ENCODE measurements at regions not wholly inside any gene's neighbourhood (a gene's known extent, or its start where the extent isn't known, plus 50 kb on each side); places are given as distances from the start of the nearest gene placed in this dataset.
"Not testable (repeated sequence)": the region's sequence is repeated elsewhere in the genome, so short reads cannot be mapped to it uniquely, and the experiment has no call there.

- H3K27me3 ChIP-seq (ENCODE audit: control insufficient read depth, insufficient read depth, low read length), result no peaks in the 10 kb centered on the region
- no peak for DNase-seq (ENCODE audit: low read depth)
- H3K36me3 ChIP-seq (ENCODE audit: control insufficient read depth, insufficient read depth, low read length), result no peaks in the 10 kb centered on the region
- H3K4me3 ChIP-seq (ENCODE audit: low read depth, low read length), result no peak overlapping the region
- no peak for TF ChIP-seq CTCF (IDR thresholded peaks at IDR 0.05; ENCODE audit: insufficient read depth, low read length, poor library complexity, severe bottlenecking)
Measured at GRCh38 chr7:93690021-93690420, 115.5 kb upstream of the CALCR start.

- Histone ChIP-seq H3K4me3 (ENCODE audit: low read depth, low read length) (no peak overlapping the region), H3K36me3 (ENCODE audit: control insufficient read depth, insufficient read depth, low read length) (no peaks in the 10 kb centered on the region), H3K27me3 (ENCODE audit: control insufficient read depth, insufficient read depth, low read length) (no peaks in the 10 kb centered on the region)
- no peak for TF ChIP-seq CTCF (IDR thresholded peaks at IDR 0.05; ENCODE audit: insufficient read depth, low read length, poor library complexity, severe bottlenecking)
- no peak for DNase-seq (ENCODE audit: low read depth)
Measured at GRCh38 chr7:93678185-93678584, 103.7 kb upstream of the CALCR start.

GRCh38 chr7:93663561-93664299 lies 89.2 kb upstream of the CALCR start:
- Histone ChIP-seq H3K4me3 (ENCODE audit: low read depth, low read length) (no peak overlapping the region), H3K27me3 (ENCODE audit: control insufficient read depth, insufficient read depth, low read length) (no peaks in the 10 kb centered on the region), H3K36me3 (ENCODE audit: control insufficient read depth, insufficient read depth, low read length) (no peaks in the 10 kb centered on the region)
- no peak for TF ChIP-seq CTCF (IDR thresholded peaks at IDR 0.05; ENCODE audit: insufficient read depth, low read length, poor library complexity, severe bottlenecking)
- DNase-seq (ENCODE audit: low read depth), result no peak

DNA sequence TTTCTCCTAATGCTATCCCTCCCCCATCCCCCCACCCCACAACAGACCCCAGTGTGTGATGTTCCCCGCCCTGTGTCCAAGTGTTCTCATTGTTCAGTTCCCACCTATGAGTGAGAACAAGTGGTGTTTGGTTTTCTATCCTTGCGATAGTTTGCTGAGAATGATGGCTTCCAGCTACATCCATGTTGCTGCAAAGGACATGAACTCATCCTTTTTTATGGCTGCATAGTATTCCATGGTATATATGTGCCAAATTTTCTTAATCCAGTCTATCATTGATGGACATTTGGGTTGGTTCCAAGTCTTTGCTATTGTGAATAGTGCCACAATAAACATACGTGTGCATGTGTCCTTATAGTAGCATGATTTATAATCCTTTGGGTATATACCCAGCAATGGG lies 83.6 kb upstream of the CALCR start:
- H3K36me3 ChIP-seq (ENCODE audit: control insufficient read depth, insufficient read depth, low read length); H3K27me3 ChIP-seq (ENCODE audit: control insufficient read depth, insufficient read depth, low read length); DNase-seq (ENCODE audit: low read depth); H3K4me3 ChIP-seq (ENCODE audit: low read depth, low read length): not testable (repeated sequence)

DNA sequence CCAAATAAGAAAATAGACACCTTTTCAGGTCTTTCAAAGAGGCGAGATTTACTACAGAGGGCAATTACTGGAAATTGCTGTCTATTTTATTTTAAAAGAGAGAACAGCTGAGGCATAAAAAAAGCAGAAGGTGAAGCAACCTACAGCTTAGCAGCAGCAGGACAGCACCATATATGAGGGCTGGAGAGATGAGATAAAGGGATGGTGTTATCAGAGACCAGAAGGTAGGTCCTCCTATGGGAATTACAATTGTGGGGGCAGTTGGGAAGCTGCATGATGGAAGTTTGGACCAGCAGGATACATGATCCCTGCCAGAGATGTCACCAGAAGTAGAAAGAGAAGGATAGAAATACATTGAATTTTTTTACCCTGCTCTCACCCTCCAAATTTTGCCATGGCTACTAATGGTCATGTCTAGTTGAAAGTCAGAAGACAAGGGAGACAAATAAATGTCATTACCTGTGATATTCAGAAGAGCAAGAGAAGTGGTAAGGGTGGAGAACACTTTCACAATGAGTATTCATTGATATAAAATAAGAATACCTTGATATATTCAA lies 77.2 kb upstream of the CALCR start:
- Histone ChIP-seq H3K27me3 (ENCODE audit: control insufficient read depth, insufficient read depth, low read length) (no peaks in the 10 kb centered on the region), H3K4me3 (ENCODE audit: low read depth, low read length) (no peak overlapping the region), H3K36me3 (ENCODE audit: control insufficient read depth, insufficient read depth, low read length) (no peaks in the 10 kb centered on the region)
- TF ChIP-seq CTCF (IDR thresholded peaks at IDR 0.05; ENCODE audit: insufficient read depth, low read length, poor library complexity, severe bottlenecking), result no peak
- DNase-seq (ENCODE audit: low read depth), result no peak

DNA sequence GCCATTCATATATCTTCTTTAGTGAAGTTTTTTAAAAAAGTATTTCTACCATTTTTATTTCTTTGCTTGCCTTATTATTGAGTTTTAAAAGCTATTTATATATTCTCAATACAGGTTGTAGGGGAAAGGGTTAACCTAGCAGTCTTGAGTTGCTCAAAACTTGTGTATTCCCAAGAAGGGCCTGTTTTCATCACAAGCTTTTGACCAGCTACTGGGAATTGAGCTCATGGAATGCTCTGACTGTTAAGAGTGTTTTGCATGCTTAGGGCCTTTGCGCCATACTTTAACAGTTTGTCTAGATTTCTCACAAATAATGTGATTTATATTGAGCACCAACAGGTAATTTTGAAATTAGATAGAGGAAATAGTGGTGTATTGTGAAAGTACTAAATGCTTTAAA lies 72.0 kb upstream of the CALCR start:
- TF ChIP-seq CTCF (IDR thresholded peaks at IDR 0.05; ENCODE audit: insufficient read depth, low read length, poor library complexity, severe bottlenecking), result no peak
- no peaks in the 10 kb centered on the region for H3K36me3 ChIP-seq (ENCODE audit: control insufficient read depth, insufficient read depth, low read length)
- DNase-seq (ENCODE audit: low read depth), result no peak
- H3K27me3 ChIP-seq (ENCODE audit: control insufficient read depth, insufficient read depth, low read length), result no peaks in the 10 kb centered on the region
- no peak overlapping the region for H3K4me3 ChIP-seq (ENCODE audit: low read depth, low read length)

Measured in kidney epithelial cell (primary cell).